GM13977 (cell line): ENCODE measurements at regions not wholly inside any gene's neighbourhood (a gene's known extent, or its start where the extent isn't known, plus 50 kb on each side); places are given as distances from the start of the nearest gene placed in this dataset.

ENCODE experiments used
- DNase-seq: peaks from one replicate; pipeline ENCODE4 v3.0.0; 2012; ENCODE audit warnings: low spot score
- CTCF ChIP-seq: IDR thresholded peaks from 2 replicates; pipeline ENCODE4 v1.5.1; 2012; ENCODE audit warnings: mild to moderate bottlenecking, control low read depth; ENCODE audit not compliant: insufficient read depth; ENCODE audit errors: extremely low read depth, missing control alignments
- in situ Hi-C: fragments of 300-500 bp; cut with MboI; formaldehyde crosslinking; loops from one replicate; pipeline ENCODE4 v1.12.0; 2022; ENCODE audit warnings: low sequenced_read_pairs, low pct_unique_long_range_greater_than_20kb, mixed read lengths, inconsistent platforms; ENCODE audit not compliant: unreplicated experiment

GRCh38 chr2:196533772-196534397, 105.6 kb upstream of the CCDC150 start:
- in situ Hi-C loops: no loop called here

GRCh38 chr2:196534495-196534894, 105.0 kb upstream of the CCDC150 start:
- TF ChIP-seq CTCF: no peak
- no peak for DNase-seq
- in situ Hi-C loops: no loop called here

More at GRCh38 chr2:196533772-196534397, 105.6 kb upstream of the CCDC150 start:
- no peak for DNase-seq
- TF ChIP-seq CTCF: no peak

- DNase-seq: no peak
- no peak for TF ChIP-seq CTCF
- in situ Hi-C loops: no loop called here
Measured at GRCh38 chr2:196535061-196535460, 104.5 kb upstream of the CCDC150 start.

GRCh38 chr2:196535742-196536141, 103.8 kb upstream of the CCDC150 start:
- in situ Hi-C loops: no loop called here
- no peak for DNase-seq
- no peak for TF ChIP-seq CTCF

GRCh38 chr2:196537311-196537710, 102.2 kb upstream of the CCDC150 start:
- no peak for TF ChIP-seq CTCF
- DNase-seq: no peak
- in situ Hi-C loops: no loop called here

- DNase-seq: no peak
- in situ Hi-C loops: no loop called here
- no peak for TF ChIP-seq CTCF
Measured at GRCh38 chr2:196538189-196538588, 101.3 kb upstream of the CCDC150 start.
